H9 (cell line): ENCODE measurements at regions not wholly inside any gene's neighbourhood (a gene's known extent, or its start where the extent isn't known, plus 50 kb on each side); places are given as distances from the start of the nearest gene placed in this dataset.

Experiments used
- DNase-seq: peaks from one replicate; pipeline ENCODE4 v3.0.0-alpha.2; 2017
- H2AFZ ChIP-seq: one replicate; pipeline ENCODE4 v1.6.1; 2013; ENCODE audit warnings: mild to moderate bottlenecking, low read length, control low read depth, moderate library complexity
- H2AK5ac ChIP-seq: 2 replicates; pipeline ENCODE4 v1.6.1; 2013; ENCODE audit warnings: low read length, control low read depth, mixed read lengths; ENCODE audit not compliant: insufficient read length
- H2BK120ac ChIP-seq: one replicate; pipeline ENCODE4 v1.6.1; 2013; ENCODE audit warnings: low read depth, mild to moderate bottlenecking, low read length, control low read depth, inconsistent platforms; ENCODE audit not compliant: poor library complexity, severe bottlenecking
- H2BK12ac ChIP-seq: 2 replicates; pipeline ENCODE4 v1.6.1; 2013; ENCODE audit warnings: low read length, control low read depth, mixed read lengths, low read depth; ENCODE audit not compliant: insufficient read length
- H2BK15ac ChIP-seq: 2 replicates; pipeline ENCODE4 v1.6.1; 2013; ENCODE audit warnings: low read depth, low read length, control low read depth
- H2BK20ac ChIP-seq: one replicate; pipeline ENCODE4 v1.6.1; 2013; ENCODE audit warnings: low read depth, mild to moderate bottlenecking, low read length, control low read depth, inconsistent platforms; ENCODE audit not compliant: poor library complexity, severe bottlenecking
- H2BK5ac ChIP-seq: 2 replicates; pipeline ENCODE4 v1.6.1; 2013; ENCODE audit warnings: low read length, control low read depth, mixed read lengths; ENCODE audit not compliant: insufficient read length
- H3K14ac ChIP-seq: 2 replicates; pipeline ENCODE4 v1.6.1; 2013; ENCODE audit warnings: low read length, control low read depth; ENCODE audit not compliant: insufficient read depth
- H3K18ac ChIP-seq: 2 replicates; pipeline ENCODE4 v1.6.1; 2013; ENCODE audit warnings: low read depth, mild to moderate bottlenecking, mixed read lengths, low read length, control low read depth; ENCODE audit not compliant: insufficient read length
- H3K23ac ChIP-seq: 2 replicates; pipeline ENCODE4 v1.6.1; 2013; ENCODE audit warnings: low read length, control low read depth, mixed read lengths, low read depth; ENCODE audit not compliant: insufficient read length
- H3K23me2 ChIP-seq: 2 replicates; pipeline ENCODE4 v1.6.1; 2013; ENCODE audit warnings: low read depth, mild to moderate bottlenecking, mixed read lengths, low read length, control low read depth; ENCODE audit not compliant: insufficient read length, poor library complexity, severe bottlenecking
- H3K27ac ChIP-seq: 2 replicates; pipeline ENCODE4 v1.5.1; 2013; ENCODE audit warnings: low read length, control low read depth, mixed read lengths, low read depth; ENCODE audit not compliant: insufficient read length
- H3K27me3 ChIP-seq: 2 replicates; pipeline ENCODE4 v1.6.1; 2013; ENCODE audit warnings: low read length, control low read depth, inconsistent platforms; ENCODE audit not compliant: insufficient read depth
- H3K4ac ChIP-seq: 2 replicates; pipeline ENCODE4 v1.6.1; 2013; ENCODE audit warnings: low read depth, mild to moderate bottlenecking, control low read depth, inconsistent platforms, low read length, moderate library complexity
- H3K4me1 ChIP-seq: 2 replicates; pipeline ENCODE4 v1.6.1; 2013; ENCODE audit warnings: low read length, control low read depth, inconsistent platforms; ENCODE audit not compliant: insufficient read depth
- H3K4me2 ChIP-seq: 2 replicates; pipeline ENCODE4 v1.6.1; 2013; ENCODE audit warnings: low read length, control low read depth, mixed read lengths; ENCODE audit not compliant: insufficient read length, insufficient read depth
- H3K56ac ChIP-seq: 2 replicates; pipeline ENCODE4 v1.6.1; 2013; ENCODE audit warnings: low read depth, mild to moderate bottlenecking, mixed read lengths, low read length, control low read depth; ENCODE audit not compliant: insufficient read length
- H3K79me1 ChIP-seq: 2 replicates; pipeline ENCODE4 v1.6.1; 2013; ENCODE audit warnings: low read depth, mild to moderate bottlenecking, moderate library complexity, low read length, control low read depth, inconsistent platforms; ENCODE audit not compliant: insufficient read depth, poor library complexity, severe bottlenecking
- H3K79me2 ChIP-seq: 2 replicates; pipeline ENCODE4 v1.6.1; 2013; ENCODE audit warnings: low read length, control low read depth, inconsistent platforms; ENCODE audit not compliant: insufficient read depth
- H3K9ac ChIP-seq: 2 replicates; pipeline ENCODE4 v1.6.1; 2013; ENCODE audit warnings: low read length, control low read depth, mixed read lengths; ENCODE audit not compliant: insufficient read length; ENCODE audit errors: extremely low read depth
- H3K9me3 ChIP-seq: one replicate; pipeline ENCODE4 v1.6.1; 2013; ENCODE audit warnings: low read depth, low read length, inconsistent platforms; ENCODE audit not compliant: control insufficient read depth
- H3T11ph ChIP-seq: one replicate; pipeline ENCODE4 v1.6.1; 2013; ENCODE audit warnings: mild to moderate bottlenecking, low read length, control low read depth, inconsistent platforms
- H4K20me1 ChIP-seq: one replicate; pipeline ENCODE4 v1.6.1; 2013; ENCODE audit not compliant: control insufficient read depth, insufficient read length, insufficient read depth
- H4K5ac ChIP-seq: 2 replicates; pipeline ENCODE4 v1.6.1; 2013; ENCODE audit warnings: low read depth, mild to moderate bottlenecking, mixed read lengths, low read length, control low read depth; ENCODE audit not compliant: insufficient read length
- H4K8ac ChIP-seq: replicated peaks from 2 replicates; pipeline ENCODE4 v1.6.1; 2013; ENCODE audit warnings: low read length, control low read depth, mixed read lengths, low read depth; ENCODE audit not compliant: insufficient read length
- H4K91ac ChIP-seq: 2 replicates; pipeline ENCODE4 v1.6.1; 2013; ENCODE audit warnings: low read depth, mild to moderate bottlenecking, moderate library complexity, mixed read lengths, low read length, control low read depth; ENCODE audit not compliant: insufficient read length
- H3K27ac Mint-ChIP-seq, 3 experiments: 2 replicates in 2 of 3; 3 replicates in 1 of 3; pipeline ENCODE4 v1.8.0; 2020 to 2021; ENCODE audit warnings: mixed read lengths in 3 of 3, mild to moderate bottlenecking in 1 of 3, moderate library complexity in 1 of 3
- H3K27me3 Mint-ChIP-seq: 2 replicates; pipeline ENCODE4 v1.8.0; 2021; ENCODE audit warnings: low read depth, mild to moderate bottlenecking, moderate library complexity, mixed read lengths
- H3K36me3 Mint-ChIP-seq, 3 experiments: 2 replicates in 2 of 3; 3 replicates in 1 of 3; pipeline ENCODE4 v1.8.0; 2020 to 2021; ENCODE audit warnings: low read depth in 3 of 3, mixed read lengths in 3 of 3; ENCODE audit not compliant: insufficient read depth in 1 of 3
- H3K4me1 Mint-ChIP-seq, 2 experiments: 2 replicates each; pipeline ENCODE4 v1.8.0; 2020; ENCODE audit warnings: mixed read lengths in 2 of 2
- H3K4me3 Mint-ChIP-seq, 2 experiments: 2 replicates in 1 of 2; 3 replicates in 1 of 2; pipeline ENCODE4 v1.8.0; 2020 to 2021; ENCODE audit warnings: mild to moderate bottlenecking in 2 of 2, mixed read lengths in 2 of 2, moderate library complexity in 1 of 2
- H3K9me3 Mint-ChIP-seq, 2 experiments: 2 replicates in 1 of 2; 3 replicates in 1 of 2; pipeline ENCODE4 v1.8.0; 2020; ENCODE audit warnings: mild to moderate bottlenecking in 2 of 2, mixed read lengths in 2 of 2, moderate library complexity in 1 of 2
- WGBS: extraction: QIAGEN DNeasy Blood & Tissue Kit; methylation state at CpG from one replicate; pipeline ENCODE4 v1.1.7; 2013; ENCODE audit warnings: missing lambda C conversion rate, low lambda C conversion rate, mixed read lengths; ENCODE audit not compliant: insufficient read length; ENCODE audit errors: extremely low coverage; 5-methylcytosine and 5-hydroxymethylcytosine counted together
- TF ChIP-seq, protein P1 (sequence below): fragments of 200-600 bp; sonication (generic); conservative IDR thresholded peaks from 3 replicates; pipeline ENCODE4 v1.8.0; 2021; ENCODE audit warnings: antibody characterized with exemption, mild to moderate bottlenecking

DNA sequence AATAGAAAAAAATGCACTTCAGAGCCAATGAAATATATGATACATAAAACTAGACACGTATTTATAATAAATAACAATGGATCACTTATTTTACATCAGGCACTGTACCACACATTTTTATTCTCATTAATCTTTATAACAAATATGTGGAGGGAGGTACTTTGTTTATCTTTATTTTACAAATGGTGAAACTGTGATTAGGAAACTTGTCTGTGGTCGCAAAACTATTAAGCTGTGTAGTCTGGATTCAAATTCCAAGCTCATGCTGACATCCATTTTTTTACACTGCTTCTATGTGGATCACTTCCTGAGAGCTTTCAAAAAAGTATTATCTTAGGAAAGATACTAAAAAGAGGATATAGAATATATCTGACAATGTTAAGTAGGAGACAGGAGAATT, 978.6 kb downstream of the SORCS1 start:
- H3K23ac ChIP-seq, result no peak overlapping the region
- H3K79me2 ChIP-seq, result no peaks in the 10 kb centered on the region
- no peak overlapping the region for H3K56ac ChIP-seq
- no peak overlapping the region for H2BK120ac ChIP-seq
- H3K27me3 ChIP-seq, result no peaks in the 10 kb centered on the region
- no peaks in the 10 kb centered on the region for H4K20me1 ChIP-seq
- H3K27ac ChIP-seq, result no peak overlapping the region
- H4K8ac ChIP-seq, result no peak overlapping the region
- H2BK15ac ChIP-seq, result no peak overlapping the region
- no peaks in the 10 kb centered on the region for H3K9me3 ChIP-seq
- no peak for DNase-seq
- H4K5ac ChIP-seq, result no peak overlapping the region
- Mint-ChIP-seq H3K27ac (no peak overlapping the region), H3K9me3 (no peaks in the 10 kb centered on the region), H3K36me3 (no peaks in the 10 kb centered on the region), H3K4me1 (peaks cover 3 to 4% of the 10 kb centered on the region in 2 experiments), H3K27me3 (no peaks in the 10 kb centered on the region), H3K4me3 (no peak overlapping the region)
- no peak overlapping the region for H2AFZ ChIP-seq
- H3K18ac ChIP-seq, result no peak overlapping the region
- no peak overlapping the region for H3K14ac ChIP-seq
- WGBS, result no CpG with 5 or more reads among the region's 2 CpGs
- H2BK20ac ChIP-seq, result no peak overlapping the region
- no peak overlapping the region for H3K9ac ChIP-seq
- no peak overlapping the region for H2AK5ac ChIP-seq
- H2BK12ac ChIP-seq, result no peak overlapping the region
- no peak overlapping the region for H3T11ph ChIP-seq
- TF ChIP-seq, protein P1, sequence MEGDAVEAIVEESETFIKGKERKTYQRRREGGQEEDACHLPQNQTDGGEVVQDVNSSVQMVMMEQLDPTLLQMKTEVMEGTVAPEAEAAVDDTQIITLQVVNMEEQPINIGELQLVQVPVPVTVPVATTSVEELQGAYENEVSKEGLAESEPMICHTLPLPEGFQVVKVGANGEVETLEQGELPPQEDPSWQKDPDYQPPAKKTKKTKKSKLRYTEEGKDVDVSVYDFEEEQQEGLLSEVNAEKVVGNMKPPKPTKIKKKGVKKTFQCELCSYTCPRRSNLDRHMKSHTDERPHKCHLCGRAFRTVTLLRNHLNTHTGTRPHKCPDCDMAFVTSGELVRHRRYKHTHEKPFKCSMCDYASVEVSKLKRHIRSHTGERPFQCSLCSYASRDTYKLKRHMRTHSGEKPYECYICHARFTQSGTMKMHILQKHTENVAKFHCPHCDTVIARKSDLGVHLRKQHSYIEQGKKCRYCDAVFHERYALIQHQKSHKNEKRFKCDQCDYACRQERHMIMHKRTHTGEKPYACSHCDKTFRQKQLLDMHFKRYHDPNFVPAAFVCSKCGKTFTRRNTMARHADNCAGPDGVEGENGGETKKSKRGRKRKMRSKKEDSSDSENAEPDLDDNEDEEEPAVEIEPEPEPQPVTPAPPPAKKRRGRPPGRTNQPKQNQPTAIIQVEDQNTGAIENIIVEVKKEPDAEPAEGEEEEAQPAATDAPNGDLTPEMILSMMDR, result no peak
- H3K79me1 ChIP-seq, result no peaks in the 10 kb centered on the region
- no peak overlapping the region for H4K91ac ChIP-seq
- H3K4me2 ChIP-seq, result no peak overlapping the region
- no peak overlapping the region for H3K4ac ChIP-seq
- H3K23me2 ChIP-seq, result no peaks in the 10 kb centered on the region
- no peaks in the 10 kb centered on the region for H3K4me1 ChIP-seq
- no peak overlapping the region for H2BK5ac ChIP-seq
